Sciatic nerve (tissue), 2 donors: ENCODE measurements at regions not wholly inside any gene's neighbourhood (a gene's known extent, or its start where the extent isn't known, plus 50 kb on each side); places are given as distances from the start of the nearest gene placed in this dataset.
"Not testable (repeated sequence)": the region's sequence is repeated elsewhere in the genome, so short reads cannot be mapped to it uniquely, and the experiment has no call there.

Source experiments
- ATAC-seq: fragments of 200-7000 bp; cut with Tn5 transposase; one replicate; pipeline ENCODE4 v1.9.1; 2020; ENCODE audit warnings: mild to moderate bottlenecking, moderate library complexity
- DNase-seq: peaks from one replicate; pipeline ENCODE4 v3.0.0-alpha.2; 2020; ENCODE audit warnings: low spot score
- intact Hi-C: fragments of 100-400 bp; cut with DNase I; formaldehyde crosslinking; loops from one replicate; pipeline ENCODE4 v1.14.2; 2022
- donor health status: DM: no; HTN: no; CAD: no.
- donor health status: DM: no; HTN: no; CAD: no.

DNA sequence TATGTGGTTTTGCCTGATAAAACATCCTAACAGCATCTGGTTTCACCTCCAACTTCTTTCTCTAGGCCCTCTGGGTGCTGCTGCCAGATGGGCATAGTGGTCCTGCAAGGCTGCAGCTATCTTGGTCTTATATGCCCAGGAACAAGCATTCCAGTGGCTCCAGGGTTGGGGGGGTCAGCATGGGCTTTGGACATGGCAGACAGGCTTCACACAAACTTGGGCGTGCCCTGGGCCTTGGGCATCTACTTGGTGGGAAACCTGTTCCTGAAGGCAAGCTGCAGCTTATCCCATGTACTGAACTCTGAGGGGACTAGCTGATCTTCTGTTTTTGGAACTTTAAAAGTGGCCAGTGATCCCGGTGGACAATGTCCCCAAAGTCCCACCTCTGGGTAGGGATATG lies 54.9 kb upstream of the ZNF678 start:
- intact Hi-C loops, result no loop called here
- no peak for ATAC-seq
- DNase-seq, result no peak

DNA sequence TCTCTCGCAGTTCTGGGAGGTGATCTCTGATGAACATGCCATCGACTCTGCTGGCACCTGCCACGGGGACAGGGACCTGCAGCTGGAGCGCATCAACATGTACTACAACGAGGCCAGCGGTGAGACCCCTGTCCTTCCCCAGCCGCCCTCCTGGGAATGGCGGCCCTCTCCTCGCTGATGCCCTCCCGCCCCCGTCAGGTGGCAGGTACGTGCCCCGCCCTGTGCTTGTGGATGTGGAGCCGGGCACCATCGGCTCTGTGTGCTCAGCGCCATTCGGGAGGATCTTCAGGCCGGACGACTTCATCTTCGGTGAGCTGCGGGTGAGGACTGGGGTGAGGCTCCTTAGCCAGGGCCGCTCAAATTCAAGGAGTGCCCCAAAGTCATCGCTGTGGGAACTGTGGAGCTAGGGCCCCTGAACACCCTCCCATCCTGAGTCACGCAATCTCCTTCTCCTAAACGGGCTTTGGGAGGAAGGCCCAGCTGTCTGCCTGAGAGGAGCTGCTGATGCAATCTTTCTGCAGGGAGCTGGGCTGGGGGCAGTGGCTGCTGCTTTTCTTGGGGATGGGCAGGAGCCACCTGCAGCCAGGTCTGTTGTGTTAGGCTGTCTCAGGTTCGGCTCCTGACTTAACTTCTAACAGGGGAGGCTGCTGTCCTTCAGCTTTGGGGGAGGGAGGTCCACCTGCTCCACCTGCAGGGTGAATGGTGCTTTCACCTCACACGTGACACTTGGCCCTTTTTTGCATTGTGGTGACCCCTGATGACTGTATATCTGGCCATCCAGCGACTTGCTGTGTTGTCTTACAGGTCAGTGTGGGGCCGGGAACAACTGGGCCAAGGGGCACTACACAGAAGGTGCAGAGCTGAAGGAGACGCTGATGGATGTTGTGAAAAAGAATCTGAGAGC lies 56.6 kb upstream of the ZNF678 start:
- ATAC-seq, DNase-seq, intact Hi-C loops: not testable (repeated sequence)

DNA sequence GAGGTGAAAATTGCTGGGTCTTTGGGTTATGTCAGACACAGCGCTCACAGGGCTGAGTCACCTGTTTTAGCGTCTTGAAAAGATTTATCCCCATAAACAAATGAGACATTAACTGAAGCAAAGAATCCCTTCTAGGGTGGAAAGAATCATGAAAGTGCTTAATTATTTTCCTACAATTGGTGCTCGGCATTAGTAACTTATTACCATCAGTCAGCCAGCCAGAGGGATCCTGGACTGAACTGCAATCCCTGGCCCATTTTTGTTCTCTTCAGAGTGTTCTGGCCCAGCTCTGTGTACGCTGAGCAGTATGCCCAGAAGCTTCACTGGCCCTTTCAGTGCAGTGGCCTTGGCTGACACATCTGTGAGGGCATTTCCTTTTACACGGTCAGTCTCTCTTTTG lies 67.3 kb upstream of the ZNF678 start:
- ATAC-seq, DNase-seq, intact Hi-C loops: not testable (repeated sequence)

DNA sequence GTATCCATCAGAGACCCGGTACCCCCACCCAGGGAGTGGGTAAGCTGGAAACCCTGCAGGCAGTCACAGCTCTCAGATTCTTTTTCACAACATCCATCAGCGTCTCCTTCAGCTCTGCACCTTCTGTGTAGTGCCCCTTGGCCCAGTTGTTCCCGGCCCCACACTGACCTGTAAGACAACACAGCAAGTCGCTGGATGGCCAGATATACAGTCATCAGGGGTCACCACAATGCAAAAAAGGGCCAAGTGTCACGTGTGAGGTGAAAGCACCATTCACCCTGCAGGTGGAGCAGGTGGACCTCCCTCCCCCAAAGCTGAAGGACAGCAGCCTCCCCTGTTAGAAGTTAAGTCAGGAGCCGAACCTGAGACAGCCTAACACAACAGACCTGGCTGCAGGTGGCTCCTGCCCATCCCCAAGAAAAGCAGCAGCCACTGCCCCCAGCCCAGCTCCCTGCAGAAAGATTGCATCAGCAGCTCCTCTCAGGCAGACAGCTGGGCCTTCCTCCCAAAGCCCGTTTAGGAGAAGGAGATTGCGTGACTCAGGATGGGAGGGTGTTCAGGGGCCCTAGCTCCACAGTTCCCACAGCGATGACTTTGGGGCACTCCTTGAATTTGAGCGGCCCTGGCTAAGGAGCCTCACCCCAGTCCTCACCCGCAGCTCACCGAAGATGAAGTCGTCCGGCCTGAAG lies 69.3 kb upstream of the ZNF678 start:
- DNase-seq, ATAC-seq, intact Hi-C loops: not testable (repeated sequence)

DNA sequence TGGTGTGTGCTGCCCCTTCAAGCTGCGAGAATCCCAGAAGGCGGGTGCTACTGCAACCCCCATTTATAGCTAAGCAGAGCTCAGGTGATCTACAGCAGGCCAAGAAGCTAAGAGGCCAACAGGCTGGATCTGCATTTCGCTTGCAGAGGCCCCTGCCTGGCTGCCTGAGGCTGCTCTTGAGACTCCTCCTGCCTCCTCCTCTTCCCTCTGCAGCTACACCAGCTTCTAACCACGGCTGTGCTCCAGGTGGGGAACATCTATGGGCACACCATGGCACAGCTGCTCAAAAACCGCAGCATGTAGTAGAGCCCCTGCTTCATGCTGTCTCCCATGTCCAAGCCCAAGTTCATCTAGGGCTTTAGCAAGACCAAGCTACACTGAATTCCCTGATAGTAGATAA lies 72.9 kb upstream of the ZNF678 start:
- intact Hi-C loops, result no loop called here
- DNase-seq (no peak), ATAC-seq (no peak)

DNA sequence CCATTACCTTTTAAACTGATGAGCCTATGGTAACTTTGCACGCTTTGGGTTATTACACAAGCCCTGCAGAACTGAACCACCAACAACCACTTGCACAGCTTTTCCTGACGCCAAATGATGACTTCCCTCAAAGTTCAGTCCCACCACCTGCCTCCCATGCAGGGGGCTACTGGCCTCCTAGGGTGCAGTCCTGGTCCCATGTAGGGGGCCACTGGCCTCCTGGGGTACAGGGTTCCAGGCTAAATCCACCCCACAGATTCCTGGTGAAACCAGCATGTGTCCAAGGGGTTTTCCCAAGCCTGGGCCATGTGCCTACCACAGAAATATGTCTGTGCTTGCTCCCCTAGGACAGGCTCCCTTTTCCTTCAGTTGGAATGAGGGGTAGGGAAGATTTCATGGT lies 73.4 kb upstream of the ZNF678 start:
- no peak for ATAC-seq
- intact Hi-C loops, result no loop called here
- no peak for DNase-seq

DNA sequence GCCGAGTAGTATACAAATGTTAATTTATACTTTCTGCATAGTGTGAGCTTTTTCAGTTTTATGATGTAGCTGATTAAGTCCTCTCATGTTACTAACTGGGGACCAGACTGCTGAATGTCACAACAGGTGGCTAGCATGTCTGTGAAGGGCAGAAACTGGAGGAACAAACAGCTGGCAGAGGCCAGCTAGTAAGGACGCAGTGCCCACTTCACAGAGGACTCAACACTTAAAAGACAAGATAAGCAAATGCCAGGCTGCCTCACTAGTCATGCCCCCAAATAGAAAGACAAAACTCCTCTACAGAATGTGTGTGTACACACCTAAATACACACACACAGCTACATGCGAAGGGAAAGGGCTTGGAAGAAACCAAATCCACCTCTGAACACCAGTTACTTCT lies 73.8 kb upstream of the ZNF678 start:
- no peak for DNase-seq
- intact Hi-C loops, result no loop called here
- no peak for ATAC-seq

DNA sequence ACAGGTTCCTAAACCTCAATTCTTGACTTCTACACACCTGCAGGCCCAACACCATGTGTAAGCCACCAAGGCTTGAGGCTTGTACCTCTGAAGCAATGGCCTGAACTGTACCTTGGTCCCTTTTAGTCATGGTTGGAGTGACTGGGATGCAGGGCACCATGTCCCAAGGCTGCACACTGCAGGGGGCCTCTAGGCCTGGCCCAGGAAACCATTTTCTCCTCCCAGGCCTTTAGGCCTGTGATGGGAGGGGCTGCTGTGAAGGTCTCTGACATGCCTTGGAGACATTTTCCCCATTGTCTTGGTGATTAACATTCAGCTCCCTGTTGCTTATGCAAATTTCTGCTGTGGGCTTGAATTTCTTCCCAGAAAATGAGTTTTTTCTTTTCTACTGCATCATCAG lies 75.8 kb upstream of the ZNF678 start:
- ATAC-seq, result no peak
- intact Hi-C loops, result no loop called here
- no peak for DNase-seq

DNA sequence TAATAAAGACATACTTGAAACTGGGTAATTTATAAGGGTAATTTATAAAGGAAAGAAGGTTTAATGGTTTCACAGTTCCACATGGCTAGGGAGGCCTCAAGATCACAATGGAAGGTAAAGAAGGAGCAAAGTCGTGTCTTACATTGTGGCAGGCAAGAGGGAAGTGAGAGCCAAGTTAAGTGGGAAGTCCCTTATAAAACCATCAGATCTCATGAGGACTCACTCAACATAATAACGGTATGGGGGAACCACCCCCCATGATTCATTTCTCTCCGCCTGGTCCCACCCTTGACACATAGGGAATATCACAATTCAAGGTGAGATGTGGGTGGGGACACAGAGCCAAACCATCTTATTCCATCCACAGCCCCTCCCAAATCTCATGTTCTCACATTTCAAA lies 76.8 kb upstream of the ZNF678 start:
- ATAC-seq (no peak), DNase-seq (no peak)
- intact Hi-C loops, result no loop called here

DNA sequence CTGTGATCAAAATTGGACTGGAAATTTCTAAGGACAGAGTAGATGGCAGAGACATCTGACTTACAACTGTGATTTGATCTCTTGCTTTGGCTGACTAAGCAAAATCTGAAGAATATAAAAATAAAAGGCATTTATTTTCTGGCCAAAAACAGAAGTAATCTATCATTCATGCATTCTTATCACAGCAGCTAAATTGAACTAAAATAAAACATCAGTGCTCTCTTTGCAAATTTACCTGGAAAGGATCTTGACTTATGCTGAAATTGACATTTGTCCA lies 81.4 kb upstream of the ZNF678 start:
- no peak for DNase-seq
- ATAC-seq, result no peak
- intact Hi-C loops, result no loop called here

DNA sequence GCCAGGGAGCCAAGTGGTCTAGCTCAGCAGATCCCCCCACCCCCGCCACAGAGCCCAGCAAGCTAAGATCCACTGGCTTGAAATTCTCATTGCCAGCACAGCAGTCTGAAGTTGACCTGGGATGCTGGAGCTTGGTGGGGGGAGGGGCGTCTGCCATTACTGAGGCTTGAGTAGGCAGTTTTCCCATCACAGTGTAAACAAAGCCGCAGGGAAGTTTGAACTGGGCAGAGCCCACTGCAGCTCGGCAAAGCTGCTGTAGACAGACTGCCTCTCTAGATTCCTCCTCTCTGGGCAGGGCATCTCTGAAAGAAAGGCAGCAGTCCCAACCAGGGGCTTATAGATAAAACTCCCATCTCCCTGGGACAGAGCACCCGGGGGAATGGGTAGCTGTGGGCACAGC lies 89.3 kb upstream of the ZNF678 start:
- DNase-seq, ATAC-seq, intact Hi-C loops: not testable (repeated sequence)

DNA sequence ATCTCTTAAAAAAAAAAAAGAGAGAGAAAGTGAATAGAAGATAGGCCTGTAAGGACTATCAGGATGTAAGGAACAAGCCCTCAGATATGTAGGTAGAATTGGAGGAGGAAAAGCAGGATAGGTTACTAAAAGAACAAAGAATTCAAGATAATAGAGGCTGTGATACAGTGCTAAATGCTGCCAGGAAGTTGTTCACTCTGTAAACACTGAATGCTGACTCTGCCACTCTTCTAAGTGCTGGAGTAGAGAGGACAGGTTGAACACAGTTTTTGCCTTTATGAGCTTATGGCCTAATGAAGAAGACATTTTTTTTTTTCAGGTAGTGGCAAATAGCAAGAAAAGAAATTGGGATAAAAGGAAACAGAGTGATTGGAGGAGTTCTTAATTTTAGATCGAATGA lies 90.6 kb upstream of the ZNF678 start:
- intact Hi-C loops, result no loop called here
- DNase-seq, result no peak
- ATAC-seq, result no peak

DNA sequence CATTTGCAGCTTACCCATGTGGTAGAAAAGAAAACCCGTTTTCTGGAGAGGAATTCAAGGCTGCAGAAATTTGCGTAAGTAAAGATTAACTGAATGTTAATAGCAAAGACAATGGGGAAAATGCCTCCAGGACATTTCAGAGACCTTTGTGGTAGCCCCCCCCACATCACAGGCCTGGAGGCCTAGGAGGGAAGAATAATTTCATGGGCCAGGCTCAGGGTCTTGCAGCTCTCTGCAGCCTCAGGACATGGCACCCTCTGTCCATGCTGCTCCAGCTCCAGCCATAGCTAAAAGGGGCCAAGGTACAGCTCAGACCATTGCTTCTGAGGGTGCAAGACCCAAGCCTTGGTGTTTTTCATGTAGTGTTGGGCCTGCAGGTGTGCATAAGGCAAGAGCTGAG lies 92.7 kb upstream of the ZNF678 start:
- DNase-seq (no peak), ATAC-seq (no peak)
- intact Hi-C loops, result no loop called here

DNA sequence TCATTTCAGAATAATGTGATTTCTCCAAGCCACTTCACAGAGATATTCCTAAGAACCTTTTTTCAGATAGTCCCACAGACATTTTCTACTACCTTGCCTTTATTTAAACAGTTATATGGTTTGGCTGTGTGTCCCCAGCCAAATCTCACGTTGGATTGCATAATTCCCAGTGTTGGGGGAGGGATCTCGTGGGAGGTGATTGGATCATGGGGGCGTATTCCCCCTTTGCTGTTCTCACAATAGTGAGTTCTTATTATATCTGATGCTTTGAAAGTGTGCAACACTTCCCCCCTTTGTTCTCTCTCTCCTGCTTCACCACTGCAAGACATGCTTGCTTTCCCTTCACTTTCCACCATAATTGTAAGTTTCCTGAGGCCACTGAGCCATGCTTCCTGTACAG lies 93.6 kb upstream of the ZNF678 start:
- intact Hi-C loops, result no loop called here
- ATAC-seq (no peak), DNase-seq (no peak)

DNA sequence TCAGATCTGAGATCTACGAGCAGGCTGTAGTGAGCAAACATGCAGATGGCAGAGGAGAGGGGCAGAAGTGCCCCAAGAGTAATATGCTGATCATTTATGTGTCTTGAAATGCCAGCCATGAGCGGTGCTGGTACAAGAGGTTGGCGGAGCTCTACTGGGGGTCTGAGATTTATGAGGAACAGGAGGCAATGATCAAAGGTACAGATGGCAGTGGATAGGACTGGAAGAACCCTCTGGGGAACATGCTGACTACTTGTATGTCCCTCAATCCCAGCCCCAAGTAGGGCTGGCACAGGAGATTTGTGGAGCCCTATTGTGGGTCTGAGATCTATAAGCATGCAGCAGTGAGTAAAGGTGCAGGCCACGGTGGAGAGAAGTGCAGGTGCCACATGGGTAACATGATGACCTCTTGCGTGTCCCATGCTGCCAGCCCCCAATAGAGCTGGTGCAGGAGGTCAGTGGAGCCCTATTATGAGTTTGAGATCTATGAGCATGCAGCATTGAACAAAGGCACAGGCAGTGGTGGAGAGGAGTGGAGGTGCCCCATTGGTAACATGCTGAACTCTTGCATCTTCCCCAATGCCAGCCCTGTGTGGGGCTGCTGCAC lies 97.2 kb upstream of the ZNF678 start:
- DNase-seq (no peak), ATAC-seq (no peak)
- intact Hi-C loops, result no loop called here

DNA sequence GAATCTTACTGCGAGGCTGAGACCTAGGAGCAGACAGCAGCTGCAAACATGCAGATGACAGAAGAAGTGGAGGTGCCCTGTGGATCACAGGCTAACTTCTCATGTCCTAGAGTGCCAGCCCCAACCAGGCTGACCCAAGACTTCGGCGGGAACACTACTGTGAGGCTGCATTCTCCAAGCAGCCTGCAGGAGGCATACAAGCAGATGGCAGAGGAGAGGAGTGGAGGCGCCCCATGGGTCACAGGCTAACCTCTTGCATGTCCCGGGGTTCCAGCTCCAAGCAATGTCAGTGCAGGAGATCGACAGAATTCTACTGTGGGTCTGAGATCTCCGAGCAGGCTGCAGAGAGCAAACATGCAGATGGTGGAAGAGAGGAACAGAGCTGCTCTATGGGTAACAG lies 98.1 kb upstream of the ZNF678 start:
- ATAC-seq (no peak), DNase-seq (no peak)
- intact Hi-C loops, result no loop called here

DNA sequence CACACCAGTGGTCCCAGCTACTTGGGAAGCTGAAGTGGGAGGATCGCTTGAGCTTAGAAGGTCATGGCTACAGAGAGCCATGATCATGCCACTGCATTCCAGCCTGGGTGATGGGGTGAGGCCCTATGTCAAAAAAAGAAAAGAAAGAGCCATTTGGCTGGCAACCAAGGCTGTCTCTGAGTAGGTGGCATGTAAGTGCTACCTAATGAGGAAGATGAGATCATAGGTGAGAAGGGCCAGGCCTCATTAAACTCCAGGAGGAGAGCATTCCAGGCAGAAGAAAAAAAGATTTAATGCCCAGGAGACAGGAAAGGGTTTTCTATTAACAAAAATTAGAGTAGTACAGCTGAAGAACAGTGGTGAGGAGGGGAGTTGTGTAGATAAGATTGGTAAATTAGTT lies 103.4 kb upstream of the ZNF678 start:
- DNase-seq (no peak), ATAC-seq (no peak)
- intact Hi-C loops, result no loop called here

DNA sequence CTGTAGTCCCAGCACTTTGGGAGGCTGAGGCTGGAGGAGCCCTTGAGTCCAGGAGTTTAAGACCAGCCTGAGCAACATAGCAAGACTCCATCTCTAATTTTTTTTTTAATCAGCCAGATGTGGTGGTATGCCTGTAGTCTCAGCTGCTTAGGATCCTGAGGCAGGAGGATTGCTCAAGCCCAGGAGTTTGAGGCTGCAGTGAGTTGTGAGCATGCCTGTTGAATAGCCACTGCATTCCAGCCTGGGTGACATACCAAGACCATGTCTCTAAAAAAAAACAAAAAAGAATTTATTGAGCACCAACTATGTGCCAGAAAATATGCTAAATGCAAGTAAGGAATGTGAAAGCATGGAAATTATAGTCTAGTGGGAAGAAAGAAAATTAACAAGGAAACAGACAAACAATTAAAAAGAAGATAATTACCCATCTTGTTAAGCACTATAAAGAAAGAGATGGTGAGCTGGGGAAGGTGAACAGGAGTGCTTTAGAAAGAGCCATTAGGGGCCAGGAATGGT lies 104.0 kb upstream of the ZNF678 start:
- DNase-seq (no peak), ATAC-seq (no peak)
- intact Hi-C loops, result no loop called here

DNA sequence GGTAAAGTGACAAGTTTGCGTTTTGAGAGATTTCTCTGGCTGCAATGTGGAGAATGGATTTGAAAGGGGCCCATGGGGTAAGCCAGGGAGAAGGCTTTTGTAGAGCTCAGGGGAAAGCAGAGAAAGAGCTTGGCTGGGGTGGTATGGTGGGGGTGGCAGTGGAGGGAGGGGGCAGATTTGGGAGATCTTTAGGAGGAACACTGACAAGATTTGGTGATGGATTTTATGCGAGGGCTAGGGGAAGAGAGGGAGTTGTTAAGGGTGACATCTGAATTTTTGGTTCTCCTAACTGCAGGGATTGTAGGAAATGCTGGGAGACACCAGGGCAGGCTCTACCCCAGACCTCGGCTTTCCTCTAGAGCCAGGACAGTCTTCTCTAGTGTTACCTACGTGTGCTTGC lies 108.7 kb upstream of the ZNF678 start:
- DNase-seq (no peak), ATAC-seq (no peak)
- intact Hi-C loops, result no loop called here

DNA sequence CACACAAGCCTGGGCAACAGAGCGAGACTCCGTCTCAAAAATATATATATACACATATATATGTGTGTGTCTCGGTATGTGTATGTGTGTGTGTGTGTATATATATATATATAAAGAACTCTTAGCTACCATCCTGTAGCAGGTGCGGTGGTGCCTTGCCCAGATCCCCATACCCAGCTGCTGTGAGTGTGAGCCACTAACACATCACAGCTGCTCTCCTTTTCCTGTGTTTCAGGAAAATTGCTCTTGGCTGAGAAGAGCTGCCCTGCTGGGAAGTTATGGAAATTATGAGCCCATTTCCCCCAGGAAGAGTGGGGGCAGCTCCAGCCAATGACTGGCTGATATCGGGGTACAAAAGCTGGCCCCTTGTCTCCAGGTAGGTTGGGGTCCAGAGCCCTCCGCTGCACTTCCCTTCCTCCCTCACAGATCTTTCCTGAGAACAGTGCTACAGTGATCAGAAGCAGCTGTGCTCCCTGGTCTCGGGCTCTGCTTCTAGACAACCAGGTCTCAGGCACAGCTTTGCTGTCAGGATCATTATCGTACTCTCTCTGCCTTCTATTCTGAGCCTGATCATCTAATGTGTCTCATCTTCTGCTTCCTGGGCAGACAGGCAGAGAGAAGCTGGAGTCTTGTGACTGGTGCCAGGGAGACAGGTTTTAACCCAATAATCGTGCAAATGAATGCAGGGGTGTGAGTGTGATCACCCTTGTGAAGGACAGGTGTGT lies 109.6 kb upstream of the ZNF678 start:
- intact Hi-C loops, result no loop called here
- DNase-seq (no peak), ATAC-seq (no peak)
